HG03159 (cell line): ENCODE measurements at regions not wholly inside any gene's neighbourhood (a gene's known extent, or its start where the extent isn't known, plus 50 kb on each side); places are given as distances from the start of the nearest gene placed in this dataset.

ENCODE experiments used
- ATAC-seq: cut with Tn5 transposase; IDR thresholded peaks from one replicate; pipeline ENCODE4 v1.9.1; 2021; ENCODE audit warnings: mild to moderate bottlenecking, moderate library complexity; ENCODE audit not compliant: unreplicated experiment

DNA sequence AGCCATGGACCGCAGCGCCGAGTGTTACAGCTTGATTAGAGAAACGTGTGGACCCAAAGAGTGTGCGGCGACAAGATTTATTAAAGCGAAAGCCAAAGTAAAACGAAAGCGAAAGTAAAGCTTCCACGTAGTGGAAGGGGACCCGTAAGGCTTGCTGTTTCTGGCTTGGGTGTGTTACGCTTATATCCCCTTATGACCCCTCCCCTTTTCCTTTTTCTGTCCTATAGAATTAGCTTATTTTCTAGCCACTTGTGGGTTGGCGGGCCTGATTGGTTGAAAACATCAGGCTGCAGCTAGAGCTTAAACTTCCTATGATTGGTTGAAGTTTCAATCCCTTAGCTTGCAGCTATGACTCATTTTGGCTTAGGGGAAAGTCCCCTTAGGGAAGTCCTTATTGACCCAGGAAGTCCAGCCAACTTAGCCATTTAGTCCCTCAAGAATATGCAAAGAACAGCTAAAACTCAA lies 969.7 kb downstream of the DCDC2C start:
- no peak for ATAC-seq

DNA sequence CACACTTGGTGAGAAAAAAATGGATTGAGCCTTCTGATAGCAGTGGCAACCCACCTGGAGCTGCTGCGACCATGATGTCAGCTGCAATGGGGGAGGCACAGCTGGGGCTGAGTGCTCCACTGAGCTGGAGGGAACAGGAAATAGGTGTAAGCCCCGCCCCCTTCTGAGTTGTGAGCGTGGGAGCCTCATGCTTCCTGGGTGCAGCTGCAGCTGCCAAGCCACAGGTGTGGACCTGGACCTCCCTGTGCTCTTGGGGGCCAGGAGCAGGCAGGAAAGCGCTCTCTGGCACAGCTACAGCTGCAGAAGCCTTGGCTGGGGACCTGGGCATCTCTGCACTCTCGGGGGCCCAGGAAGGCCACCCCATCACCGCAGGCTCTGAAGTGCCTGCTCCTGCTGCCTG lies 970.6 kb downstream of the DCDC2C start:
- ATAC-seq = no peak

- ATAC-seq = no peak
Measured at GRCh38 chr2:4675295-4675694, 971.9 kb downstream of the DCDC2C start.

DNA sequence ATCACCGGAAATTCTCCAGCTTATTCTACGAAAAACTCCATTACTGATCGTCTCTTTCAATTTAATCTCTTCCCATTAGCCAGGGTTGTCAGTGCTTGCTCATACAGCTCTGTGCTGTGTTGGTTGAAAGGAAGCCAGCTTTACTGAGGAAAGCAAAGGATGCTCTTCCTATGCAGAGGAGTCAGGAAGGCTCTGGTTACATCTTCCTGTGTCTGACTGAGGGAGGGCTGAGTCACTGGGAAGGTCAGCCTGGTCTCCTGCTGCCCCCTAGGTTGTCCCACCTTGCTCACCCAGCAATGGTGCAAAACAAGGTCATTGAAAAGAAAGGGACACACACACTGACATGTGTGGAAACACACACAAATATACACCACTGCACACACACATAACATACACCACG lies 975.6 kb downstream of the DCDC2C start:
- no peak for ATAC-seq

- no peak for ATAC-seq
Measured at GRCh38 chr2:4679391-4679790, 976.0 kb downstream of the DCDC2C start.

DNA sequence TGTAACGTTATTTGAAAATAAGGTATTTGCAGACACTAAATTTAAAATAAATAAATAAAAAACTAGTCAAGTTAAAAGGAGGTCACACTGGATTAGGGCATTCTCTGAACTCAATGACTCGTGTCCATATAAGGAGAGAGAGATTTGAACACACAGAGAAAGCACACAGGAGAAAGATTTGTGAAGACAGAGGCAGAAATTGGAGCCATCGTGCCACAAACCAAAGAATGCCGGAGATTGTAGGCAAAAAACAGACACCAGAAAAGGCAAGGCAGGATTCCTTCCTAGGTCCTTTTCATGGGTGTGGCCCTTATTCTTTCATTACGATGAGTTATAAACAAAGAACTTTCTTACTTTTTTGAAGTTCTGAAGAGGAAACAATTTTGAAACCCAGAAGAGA lies 981.5 kb downstream of the DCDC2C start:
- ATAC-seq = no peak

- no peak for ATAC-seq
Measured at GRCh38 chr2:4690913-4691312, 987.5 kb downstream of the DCDC2C start.

DNA sequence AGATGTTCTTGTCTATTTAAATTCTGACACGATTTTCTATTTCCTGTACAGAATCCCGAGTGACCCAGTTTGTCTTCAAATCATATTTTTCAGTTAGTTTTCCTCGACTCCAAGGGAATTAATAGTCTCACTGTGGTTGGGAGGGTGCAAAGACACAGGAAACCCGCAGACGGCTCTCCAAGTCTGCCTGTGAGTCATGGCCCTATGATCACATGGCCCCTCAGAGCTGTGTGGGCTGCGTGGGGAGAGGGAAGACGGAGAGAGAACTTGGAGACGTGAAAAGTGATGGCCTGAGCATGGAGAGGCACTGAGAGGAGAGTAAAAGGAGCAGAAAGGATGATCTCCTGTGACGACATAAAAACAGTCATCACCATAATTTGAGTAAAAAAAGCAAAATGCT lies 989.9 kb downstream of the DCDC2C start:
- ATAC-seq = no peak

DNA sequence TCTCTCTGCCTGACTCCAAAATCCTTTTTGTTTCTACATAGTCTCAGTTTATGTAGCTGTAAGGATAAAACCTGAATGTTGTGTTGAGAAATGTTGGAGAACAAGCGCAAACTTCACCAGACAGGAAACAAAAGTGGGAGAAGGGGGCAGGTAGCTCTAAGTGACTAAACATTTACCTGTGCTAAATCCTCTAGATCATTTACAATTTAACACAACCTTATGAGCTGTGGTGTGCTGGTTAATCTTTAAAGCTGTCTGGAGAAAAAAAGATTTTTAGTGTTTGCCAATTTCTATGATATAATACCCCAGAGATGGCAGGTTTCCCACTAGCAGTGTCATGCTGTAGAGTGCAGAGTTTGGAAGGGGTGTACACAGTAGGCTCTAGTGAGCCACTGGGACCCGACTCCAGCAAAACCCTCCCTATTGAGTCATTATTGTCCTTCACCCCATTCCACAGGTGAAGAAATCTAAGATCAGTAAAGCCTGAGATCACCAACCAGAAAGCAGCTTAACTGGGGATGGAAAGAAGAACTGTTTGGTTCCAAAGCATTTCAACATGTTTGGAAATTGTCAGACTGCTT lies 992.0 kb downstream of the DCDC2C start:
- no peak for ATAC-seq

DNA sequence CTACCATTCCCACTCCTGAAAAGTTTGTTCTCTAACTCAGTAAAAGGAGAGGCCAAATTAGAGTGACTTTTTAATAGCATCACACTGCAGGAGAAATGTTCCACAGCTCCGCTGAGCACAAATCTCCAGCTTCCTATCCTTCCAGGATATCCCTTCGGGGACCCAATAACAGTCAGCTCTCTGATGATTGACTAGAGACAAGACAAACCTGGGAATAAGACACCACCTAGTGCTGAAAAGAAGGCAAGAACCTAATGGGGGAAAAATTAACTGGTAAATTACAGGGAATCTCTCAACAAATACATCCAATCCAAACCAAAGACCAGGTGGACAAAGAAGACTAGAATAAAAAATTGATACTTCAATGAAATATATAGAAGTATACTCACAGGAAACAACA lies 977.1 kb upstream of the SOX11 start:
- no peak for ATAC-seq

DNA sequence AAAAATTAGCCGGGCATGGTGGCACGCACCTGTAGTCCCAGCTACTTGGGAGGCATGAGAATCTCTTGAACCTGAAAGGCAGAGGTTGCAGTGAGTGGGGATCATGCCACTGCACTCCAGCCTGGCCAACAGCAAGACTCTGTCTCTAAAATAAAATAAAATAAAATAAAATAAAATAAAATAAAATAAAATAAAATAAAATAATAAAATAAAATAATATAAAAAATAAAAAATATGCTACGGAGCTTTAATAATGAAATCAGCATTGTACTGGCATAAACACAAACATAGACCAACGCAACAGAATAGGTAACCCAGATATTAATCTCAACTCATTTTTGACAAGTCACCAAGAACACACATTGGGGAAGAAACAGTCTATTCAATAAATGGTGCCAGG lies 973.4 kb upstream of the SOX11 start:
- no peak for ATAC-seq

GRCh38 chr2:4725618-4726017 lies 966.6 kb upstream of the SOX11 start:
- ATAC-seq = no peak

DNA sequence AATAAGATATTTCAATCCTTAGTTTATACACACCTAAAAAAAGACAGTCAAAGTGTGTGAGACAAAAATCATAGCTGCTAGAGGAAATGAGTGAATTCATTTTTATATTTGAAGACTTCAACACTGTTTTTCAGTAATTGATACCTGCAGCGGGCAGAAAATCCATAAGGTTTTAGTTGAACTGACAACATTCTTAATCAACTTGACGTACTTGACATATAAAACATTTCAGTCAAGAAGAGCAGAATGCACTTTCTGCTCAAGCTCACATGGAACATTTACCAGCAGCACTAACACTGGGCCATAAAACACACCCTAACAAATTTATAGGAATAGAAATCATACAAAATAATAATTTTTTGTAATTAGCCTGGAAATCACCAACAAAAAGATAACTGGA lies 959.6 kb upstream of the SOX11 start:
- no peak for ATAC-seq

GRCh38 chr2:4745056-4745991 lies 946.9 kb upstream of the SOX11 start:
- ATAC-seq = no peak

DNA sequence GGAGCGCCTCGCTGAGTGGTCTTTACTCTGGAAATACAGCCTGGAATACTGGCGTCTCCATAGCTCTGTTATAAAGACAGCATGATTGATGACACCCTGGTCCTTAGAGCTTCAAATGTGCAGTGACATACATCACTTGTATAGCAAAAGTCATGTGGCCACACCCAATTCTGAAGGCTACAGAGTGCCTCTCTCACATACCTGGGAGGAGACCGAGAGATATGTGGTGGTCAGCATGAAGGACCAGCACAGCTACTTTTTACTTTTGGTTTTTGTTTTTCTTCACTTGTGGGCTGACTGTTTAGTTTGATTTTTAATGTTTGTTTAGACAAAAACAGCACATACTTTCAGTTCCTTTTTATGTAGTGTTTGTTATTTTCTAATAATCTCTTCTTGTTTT lies 938.5 kb upstream of the SOX11 start:
- ATAC-seq = no peak

- no peak for ATAC-seq
Measured at GRCh38 chr2:4762951-4763376, 929.2 kb upstream of the SOX11 start.

DNA sequence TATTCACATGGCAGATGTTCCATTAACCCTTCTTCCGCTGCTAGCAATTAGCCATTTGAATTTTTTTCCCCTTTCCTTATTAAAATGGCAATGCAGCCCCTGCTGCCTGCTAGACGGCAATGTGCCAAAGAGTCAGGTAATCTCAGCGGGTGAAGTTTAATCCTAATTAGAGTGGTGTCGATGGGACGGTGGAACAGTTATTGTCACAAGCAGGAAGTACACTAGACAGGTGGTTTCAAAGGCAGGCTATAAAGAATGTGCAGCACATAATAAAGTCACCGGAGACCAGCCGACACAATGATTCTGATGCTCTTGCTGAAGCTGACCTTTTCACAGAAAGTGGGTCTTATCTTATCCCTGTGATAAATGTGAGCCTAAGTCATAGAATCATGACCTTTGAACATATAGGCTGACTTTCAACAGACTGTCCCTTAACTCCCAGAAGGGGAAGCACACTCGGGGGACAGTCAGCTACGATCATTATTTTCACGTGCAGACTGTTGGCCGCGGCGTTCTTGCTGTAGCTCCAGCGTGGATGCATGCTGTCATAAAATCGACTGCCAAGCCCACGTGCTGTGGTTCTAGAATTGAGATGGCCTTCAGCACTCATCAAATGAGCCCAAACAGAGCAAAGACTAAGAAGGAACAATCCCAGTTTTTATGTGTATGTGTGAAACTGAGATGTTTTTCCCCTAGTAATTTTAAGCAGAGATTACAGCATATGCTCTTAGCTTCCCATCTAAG lies 926.2 kb upstream of the SOX11 start:
- no peak for ATAC-seq

- ATAC-seq = no peak
Measured at GRCh38 chr2:4775668-4776067, 916.5 kb upstream of the SOX11 start.

- no peak for ATAC-seq
Measured at GRCh38 chr2:4780679-4781078, 911.5 kb upstream of the SOX11 start.

- ATAC-seq = no peak
Measured at GRCh38 chr2:4782647-4783046, 909.5 kb upstream of the SOX11 start.

DNA sequence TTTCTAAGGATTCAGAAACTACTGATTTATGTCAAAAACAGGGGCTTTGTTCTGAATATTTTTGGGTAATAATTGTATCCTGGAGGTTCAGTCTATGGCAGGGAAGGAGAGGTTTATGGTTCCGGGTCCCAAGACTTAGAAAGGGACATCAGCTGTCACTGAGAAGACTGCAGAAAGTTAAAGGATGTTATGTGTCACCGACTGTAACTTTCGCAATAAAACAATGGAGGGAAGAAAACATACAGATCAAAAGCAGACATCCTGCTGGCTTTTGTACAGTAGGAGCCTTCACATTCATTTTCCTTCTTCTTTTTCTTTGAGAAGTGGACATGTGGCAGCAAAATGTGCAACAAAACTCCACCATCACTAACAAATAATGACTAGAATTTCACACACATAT lies 900.7 kb upstream of the SOX11 start:
- no peak for ATAC-seq

GRCh38 chr2:4792126-4792525 lies 900.1 kb upstream of the SOX11 start:
- no peak for ATAC-seq
